Kidney (tissue), 13 donors: ENCODE measurements at regions not wholly inside any gene's neighbourhood (a gene's known extent, or its start where the extent isn't known, plus 50 kb on each side); places are given as distances from the start of the nearest gene placed in this dataset.

Experiments used
- DNase-seq, 5 donors: peaks; one replicate each; pipeline ENCODE4 v3.0.0-alpha.2; 2013 to 2020
- FAIRE-seq: peaks from 2 replicates; lab custom pipeline; 2012; peaks lifted over from hg19 to GRCh38; lab: Jason Lieb, UNC
- H3K27ac ChIP-seq, 2 donors: one replicate each; pipeline ENCODE4 v1.7.0; 2013; ENCODE audit warnings: low read depth in 2 of 2, low read length in 2 of 2, inconsistent platforms in 1 of 2
- H3K27me3 ChIP-seq: one replicate; pipeline ENCODE4 v1.7.1; 2013; ENCODE audit warnings: low read length, inconsistent platforms; ENCODE audit not compliant: control insufficient read depth, insufficient read depth
- H3K36me3 ChIP-seq, 3 donors: one replicate each; pipeline versions ENCODE4 v1.7.0 to v1.7.1; 2013; ENCODE audit warnings: low read length in 3 of 3, control low read depth in 1 of 3, inconsistent platforms in 1 of 3; ENCODE audit not compliant: insufficient read depth in 3 of 3, control insufficient read depth in 2 of 3
- H3K4me1 ChIP-seq, 3 donors: one replicate each; pipeline versions ENCODE4 v1.7.0 to v1.7.1; 2013; ENCODE audit warnings: low read length in 3 of 3, inconsistent platforms in 1 of 3, low read depth in 1 of 3; ENCODE audit not compliant: control insufficient read depth in 2 of 3, insufficient read depth in 2 of 3
- H3K4me3 ChIP-seq, 3 donors: one replicate each; pipeline versions ENCODE4 v1.7.0 to v1.8.1; 2013; ENCODE audit warnings: low read length in 3 of 3, control low read depth in 1 of 3, inconsistent platforms in 1 of 3
- H3K9ac ChIP-seq, 3 donors: one replicate each; pipeline versions ENCODE4 v1.7.0 to v1.7.1; 2013; ENCODE audit warnings: low read length in 3 of 3, control low read depth in 1 of 3, inconsistent platforms in 1 of 3
- H3K9me3 ChIP-seq, 3 donors: one replicate each; pipeline versions ENCODE4 v1.7.0 to v1.7.1; 2013; ENCODE audit warnings: low read length in 3 of 3, control low read depth in 1 of 3, inconsistent platforms in 1 of 3; ENCODE audit not compliant: control insufficient read depth in 2 of 3, insufficient read depth in 1 of 3
- intact Hi-C: fragments of 100-400 bp; cut with DNase I; formaldehyde crosslinking; loops from one replicate; pipeline ENCODE4 v1.11.1; 2022
- TF ChIP-seq, protein P1 (sequence below): IDR thresholded peaks from 3 replicates; pipeline ENCODE4 v1.5.1; 2012; ENCODE audit warnings: mild to moderate bottlenecking, moderate library complexity, borderline replicate concordance; ENCODE audit not compliant: insufficient read depth; ENCODE audit errors: extremely low read depth
- donor health status: control.
- donor health status: control.
- donor health status: control.
- donor health status: control.
- donor health status: control.
- donor health status: DM: yes; HTN: yes; CAD: no.
- donor health status: Normal renal cell carcinoma (clear cell type).

DNA sequence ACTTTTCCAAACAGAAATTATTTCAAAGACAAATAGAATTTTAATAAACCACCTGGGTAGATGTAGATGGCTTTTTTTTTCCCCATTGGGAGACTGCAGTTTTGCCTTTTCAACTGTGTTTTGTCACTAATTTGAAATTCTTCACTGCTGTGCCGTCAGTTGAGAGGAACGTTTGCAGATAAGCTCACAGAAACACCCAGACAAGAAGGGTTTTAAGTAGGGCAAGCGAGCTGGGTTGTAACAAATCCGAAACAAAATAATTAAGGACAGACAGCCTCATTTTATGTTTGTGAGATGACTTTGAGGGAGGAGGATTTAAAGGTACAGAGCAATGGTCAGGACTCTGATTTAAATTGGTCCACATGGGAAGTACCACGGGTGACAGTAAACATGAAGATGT is 155.1 kb upstream of the NTRK2 start:
- DNase-seq = no peak
- Histone ChIP-seq H3K27ac (no peak overlapping the region), H3K36me3 (no peaks in the 10 kb centered on the region), H3K4me1 (peaks cover 0 to 2% (median 0%) of the 10 kb centered on the region in 3 donors), H3K4me3 (no peak overlapping the region), H3K9me3 (peaks cover 0 to 3% (median 0%) of the 10 kb centered on the region in 3 donors), H3K27me3 (no peaks in the 10 kb centered on the region), H3K9ac (no peak overlapping the region)
- TF ChIP-seq, protein P1, sequence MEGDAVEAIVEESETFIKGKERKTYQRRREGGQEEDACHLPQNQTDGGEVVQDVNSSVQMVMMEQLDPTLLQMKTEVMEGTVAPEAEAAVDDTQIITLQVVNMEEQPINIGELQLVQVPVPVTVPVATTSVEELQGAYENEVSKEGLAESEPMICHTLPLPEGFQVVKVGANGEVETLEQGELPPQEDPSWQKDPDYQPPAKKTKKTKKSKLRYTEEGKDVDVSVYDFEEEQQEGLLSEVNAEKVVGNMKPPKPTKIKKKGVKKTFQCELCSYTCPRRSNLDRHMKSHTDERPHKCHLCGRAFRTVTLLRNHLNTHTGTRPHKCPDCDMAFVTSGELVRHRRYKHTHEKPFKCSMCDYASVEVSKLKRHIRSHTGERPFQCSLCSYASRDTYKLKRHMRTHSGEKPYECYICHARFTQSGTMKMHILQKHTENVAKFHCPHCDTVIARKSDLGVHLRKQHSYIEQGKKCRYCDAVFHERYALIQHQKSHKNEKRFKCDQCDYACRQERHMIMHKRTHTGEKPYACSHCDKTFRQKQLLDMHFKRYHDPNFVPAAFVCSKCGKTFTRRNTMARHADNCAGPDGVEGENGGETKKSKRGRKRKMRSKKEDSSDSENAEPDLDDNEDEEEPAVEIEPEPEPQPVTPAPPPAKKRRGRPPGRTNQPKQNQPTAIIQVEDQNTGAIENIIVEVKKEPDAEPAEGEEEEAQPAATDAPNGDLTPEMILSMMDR = no peak
- intact Hi-C loops = no loop called here
- FAIRE-seq = no peak

DNA sequence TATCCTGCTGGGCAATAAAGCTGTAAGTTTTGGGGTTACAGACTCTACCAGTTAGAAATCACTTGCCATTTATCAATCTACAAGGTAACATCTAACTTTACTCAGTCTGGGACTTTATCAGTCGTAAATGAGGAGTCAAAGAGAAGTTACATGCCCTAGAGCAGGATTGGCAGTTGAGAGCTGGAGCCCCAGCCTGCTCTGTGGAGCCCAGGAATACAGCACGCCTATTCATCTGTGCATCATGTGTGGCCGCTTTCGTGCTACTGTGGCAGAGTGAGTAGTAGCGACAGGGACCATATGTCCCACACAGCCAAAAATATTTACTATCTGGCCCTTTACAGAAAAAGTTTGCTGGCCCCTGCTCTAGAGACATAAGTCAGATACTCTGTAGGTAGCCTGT is 152.5 kb upstream of the NTRK2 start:
- DNase-seq = no peak

DNA sequence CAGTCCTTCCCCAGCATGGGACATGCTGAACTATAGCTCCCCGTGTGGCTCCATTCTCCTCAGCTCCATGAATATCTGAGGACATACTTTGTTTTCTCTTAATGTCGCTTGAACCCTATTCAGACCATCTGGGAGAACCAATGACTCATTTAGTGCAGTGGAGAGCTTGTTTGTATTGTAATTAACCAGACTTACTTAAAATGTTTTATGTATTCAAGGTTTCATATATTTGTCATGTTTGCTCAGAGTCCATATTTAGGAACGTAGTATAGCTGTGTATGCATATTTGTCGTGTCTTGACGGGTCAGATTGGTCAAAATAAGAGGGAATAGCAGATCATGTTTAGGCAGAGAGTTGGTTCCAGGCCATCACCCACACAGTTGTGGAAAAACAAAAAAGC is 150.1 kb upstream of the NTRK2 start:
- no peak for FAIRE-seq
- H3K27ac ChIP-seq = no peak overlapping the region
- H3K4me3 ChIP-seq = no peak overlapping the region

More for the DNA sequence above, 152.5 kb upstream of the NTRK2 start:
- no peak overlapping the region for H3K4me3 ChIP-seq
- FAIRE-seq = no peak
- no peak overlapping the region for H3K9ac ChIP-seq
- no peaks in the 10 kb centered on the region for H3K27me3 ChIP-seq
- no peaks in the 10 kb centered on the region for H3K36me3 ChIP-seq
- peaks cover 0 to 2% (median 0%) of the 10 kb centered on the region in 3 donors for H3K4me1 ChIP-seq
- H3K9me3 ChIP-seq = peaks cover 0 to 3% (median 0%) of the 10 kb centered on the region in 3 donors
- TF ChIP-seq, protein P1 = no peak
- H3K27ac ChIP-seq = no peak overlapping the region
- intact Hi-C loops = no loop called here

More for the DNA sequence above, 150.1 kb upstream of the NTRK2 start:
- no peaks in the 10 kb centered on the region for H3K4me1 ChIP-seq
- no peaks in the 10 kb centered on the region for H3K9me3 ChIP-seq
- no peak for DNase-seq
- intact Hi-C loops = no loop called here
- TF ChIP-seq, protein P1 = no peak
- no peaks in the 10 kb centered on the region for H3K27me3 ChIP-seq
- H3K36me3 ChIP-seq = no peaks in the 10 kb centered on the region
- no peak overlapping the region for H3K9ac ChIP-seq
